Glomerular endothelial cell (primary cell): ENCODE measurements at regions not wholly inside any gene's neighbourhood (a gene's known extent, or its start where the extent isn't known, plus 50 kb on each side); places are given as distances from the start of the nearest gene placed in this dataset.
"Not testable (repeated sequence)": the region's sequence is repeated elsewhere in the genome, so short reads cannot be mapped to it uniquely, and the experiment has no call there.

Experiments used
- DNase-seq: peaks from one replicate; pipeline ENCODE4 v3.0.0-alpha.2; 2011; ENCODE audit warnings: low read depth, low spot score; ENCODE audit errors: extremely low read depth

- no peak for DNase-seq
Observed at GRCh38 chr9:31715250-31715649, 669.2 kb upstream of the ACO1 start.

DNA sequence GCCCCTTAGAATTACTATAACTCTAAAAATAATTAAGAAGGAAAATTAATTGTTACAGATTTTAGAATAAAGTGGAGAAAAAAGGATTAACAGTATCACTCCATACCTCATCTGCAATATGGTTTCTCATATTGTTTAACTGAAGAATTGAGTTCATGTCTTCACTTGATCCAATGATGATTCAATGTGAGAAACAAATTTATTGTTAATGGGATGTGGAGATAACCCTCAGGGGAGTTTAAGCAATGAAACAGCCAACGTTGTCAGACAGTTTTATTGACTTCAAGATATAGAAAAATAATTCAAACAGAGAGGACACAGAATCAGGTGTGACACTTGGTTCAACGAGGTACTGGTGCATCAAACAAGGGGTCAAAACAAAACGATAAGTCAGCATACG, 665.2 kb upstream of the ACO1 start:
- DNase-seq, result no peak

DNA sequence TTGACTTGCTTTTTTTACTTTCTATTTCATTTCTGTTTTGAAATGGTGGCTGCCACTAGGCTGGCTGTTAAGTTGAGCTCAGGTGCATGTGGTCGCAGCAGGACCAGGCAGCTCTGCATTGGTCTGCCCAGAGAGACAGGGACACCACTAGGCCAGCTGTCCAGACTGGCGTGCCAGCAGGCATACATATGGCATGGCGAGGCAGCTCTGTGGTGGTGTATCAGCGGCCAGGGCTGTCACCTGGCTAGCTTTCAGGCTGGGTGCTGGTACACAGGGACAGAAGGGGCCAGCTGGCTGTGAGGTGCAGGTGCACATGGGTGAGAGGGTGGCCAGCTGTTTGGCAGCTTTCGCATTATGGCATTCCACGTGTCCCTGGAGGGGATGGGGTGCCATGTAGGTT, 654.0 kb upstream of the ACO1 start:
- no peak for DNase-seq

DNA sequence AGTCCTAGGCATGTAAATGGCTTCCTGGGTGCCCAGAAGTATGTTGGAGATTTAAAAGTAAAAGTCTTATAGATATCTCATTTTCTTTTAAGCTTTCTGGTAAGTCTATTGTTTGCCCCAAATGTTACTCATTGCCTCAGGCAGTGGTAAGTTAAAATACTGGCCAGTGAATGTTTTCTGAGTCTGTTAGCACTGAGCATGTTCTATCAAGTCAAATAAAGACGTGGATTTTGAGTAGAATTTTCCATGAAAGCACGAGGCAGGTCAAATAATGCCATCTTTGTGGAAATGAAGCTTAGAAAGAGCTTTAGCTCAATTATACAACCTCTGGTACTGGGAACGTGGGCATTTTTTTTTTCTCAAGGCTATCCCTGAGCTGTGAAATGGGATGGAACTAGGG, 651.3 kb upstream of the ACO1 start:
- no peak for DNase-seq

DNA sequence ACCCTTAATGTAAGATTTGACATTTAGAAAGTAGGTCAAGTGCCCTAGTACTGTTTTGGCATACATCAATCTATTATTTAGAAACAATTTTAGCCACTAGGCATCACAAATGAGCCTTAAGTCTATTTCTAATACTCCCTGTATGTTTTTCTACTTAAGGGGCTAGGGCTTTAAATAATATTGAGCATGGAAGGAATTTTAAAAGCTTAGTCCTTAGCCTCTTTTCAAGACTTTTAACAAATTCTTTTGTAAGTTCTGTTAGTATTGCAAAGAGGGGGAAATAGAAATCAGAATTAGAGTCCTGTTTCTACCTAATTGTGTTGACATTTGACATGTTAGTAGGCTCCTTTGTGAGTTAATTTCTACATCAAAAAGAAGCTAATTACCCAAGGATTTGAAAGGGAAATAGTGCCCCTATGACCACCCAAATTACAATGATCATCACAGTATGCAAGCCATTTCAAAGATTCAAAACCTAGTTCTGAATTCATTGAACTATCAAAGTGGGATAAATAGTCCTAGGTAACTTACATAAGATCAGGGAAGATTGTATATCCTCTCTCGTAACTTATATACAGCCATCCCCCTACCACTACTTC, 647.8 kb upstream of the ACO1 start:
- no peak for DNase-seq

DNA sequence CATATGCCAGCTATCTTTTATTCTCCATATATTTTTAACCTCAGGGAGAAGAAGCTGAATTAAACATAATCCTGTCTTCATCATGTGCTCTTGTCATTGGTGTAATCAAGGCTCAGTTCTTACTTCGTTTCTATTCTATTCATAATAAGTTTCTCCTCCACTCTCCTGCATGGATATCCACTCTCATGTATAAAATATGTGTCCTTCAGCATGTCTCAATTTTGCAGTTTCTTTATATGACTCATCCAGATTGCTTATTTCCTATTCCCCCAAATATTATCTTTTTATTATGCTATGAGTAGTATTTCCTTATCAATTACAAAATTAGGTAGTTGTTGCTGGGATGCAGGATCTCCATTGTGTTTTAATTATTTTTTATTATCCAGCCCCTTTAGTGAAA, 643.7 kb upstream of the ACO1 start:
- DNase-seq, result no peak

DNA sequence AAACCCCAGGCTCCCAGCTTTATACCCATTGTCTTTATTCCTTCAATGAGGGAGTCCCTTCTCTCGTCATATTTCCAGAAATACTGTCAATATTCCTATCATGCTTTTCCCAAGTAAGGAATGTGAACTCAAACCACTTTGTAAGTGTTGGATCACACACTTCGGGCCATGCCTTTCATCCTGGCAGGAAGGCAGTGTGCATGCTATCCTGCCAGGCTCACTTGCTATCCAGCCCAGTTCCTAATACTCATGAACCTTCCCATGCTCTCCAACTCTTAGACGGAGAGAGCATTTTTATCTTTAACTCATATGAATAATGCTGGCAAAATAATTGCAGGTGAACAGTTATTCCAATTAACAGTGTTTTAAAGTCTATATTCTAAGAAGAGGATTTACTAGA, 639.9 kb upstream of the ACO1 start:
- no peak for DNase-seq

GRCh38 chr9:31745468-31745867, 639.0 kb upstream of the ACO1 start:
- DNase-seq, result no peak

DNA sequence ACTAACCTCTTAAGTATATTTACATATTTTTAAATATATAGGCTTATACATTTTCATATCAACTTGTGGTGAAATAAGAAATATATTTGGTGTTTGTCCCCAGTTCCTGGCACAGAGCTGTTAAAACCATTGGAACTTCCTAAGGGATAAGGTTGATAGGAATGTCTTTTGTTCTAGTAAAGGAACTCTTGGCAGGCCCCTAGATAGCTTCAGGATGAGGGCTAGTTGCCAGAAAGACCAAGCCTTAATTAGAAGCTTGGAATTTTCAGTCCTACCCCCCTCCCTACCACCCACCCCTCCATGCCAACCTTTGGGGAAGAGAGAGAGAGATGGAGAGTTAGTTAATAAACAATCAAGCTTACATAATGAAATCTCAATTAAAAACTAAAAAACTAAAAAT, 638.6 kb upstream of the ACO1 start:
- no peak for DNase-seq

GRCh38 chr9:31753756-31754155, 630.7 kb upstream of the ACO1 start:
- DNase-seq, result no peak

DNA sequence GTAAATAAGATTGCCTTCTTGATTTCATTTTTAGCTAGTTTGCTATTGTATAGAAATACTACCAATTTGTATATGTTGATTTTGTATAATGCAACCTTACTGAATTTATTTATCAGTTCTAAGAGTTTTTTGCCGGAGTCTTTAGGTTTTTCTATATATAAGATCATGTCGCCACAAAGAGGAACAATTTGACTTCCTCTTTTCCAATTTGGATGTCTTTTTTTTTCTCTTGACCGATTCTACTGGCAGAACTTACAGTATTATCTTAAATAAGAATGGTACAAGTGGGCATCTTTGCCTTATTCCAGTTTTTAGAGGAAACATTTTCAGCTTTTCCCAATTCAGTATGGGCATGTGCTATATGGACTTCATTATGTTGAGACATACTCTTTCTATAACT, 624.7 kb upstream of the ACO1 start:
- DNase-seq, result no peak

DNA sequence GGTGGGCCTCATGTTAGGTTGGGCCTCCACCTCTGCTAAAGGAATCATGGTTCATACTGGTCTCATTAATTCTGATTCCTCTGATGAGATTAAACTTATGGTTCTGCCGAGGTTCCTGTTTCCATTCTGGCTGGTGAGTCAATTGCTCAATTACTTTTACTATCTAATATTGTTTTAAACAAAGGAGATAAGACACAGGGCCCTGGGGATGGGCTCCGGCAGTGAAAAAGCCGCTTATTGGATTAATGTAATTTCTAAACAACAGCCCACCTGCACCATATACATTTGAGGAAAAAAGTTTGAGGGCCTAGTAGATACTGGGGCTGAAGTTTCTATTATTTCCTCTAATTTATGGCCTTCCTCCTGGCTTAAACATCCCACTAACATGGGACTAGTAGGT, 610.4 kb upstream of the ACO1 start:
- not testable (repeated sequence) for DNase-seq

GRCh38 chr9:31774571-31774970, 609.9 kb upstream of the ACO1 start:
- no peak for DNase-seq

DNA sequence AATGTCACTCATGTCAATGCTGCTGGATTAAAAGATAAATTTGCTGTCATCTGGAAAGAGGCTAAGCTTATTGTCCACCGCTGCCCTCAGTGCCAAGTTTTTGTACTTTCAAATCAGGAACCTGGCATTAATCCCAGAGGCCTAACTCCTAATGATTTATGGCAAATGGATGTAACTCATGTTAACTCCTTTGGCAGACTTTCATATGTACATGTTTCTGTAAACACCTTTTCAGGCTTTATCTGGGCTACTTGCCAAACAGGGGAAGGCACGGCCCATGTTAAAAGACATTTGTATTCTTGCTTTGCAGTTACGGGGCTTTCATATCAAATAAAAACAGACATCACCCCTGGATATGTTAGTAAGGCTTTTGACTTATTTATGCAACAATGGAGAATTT, 608.0 kb upstream of the ACO1 start:
- no peak for DNase-seq

- no peak for DNase-seq
Observed at GRCh38 chr9:31783491-31783890, 601.0 kb upstream of the ACO1 start.

DNA sequence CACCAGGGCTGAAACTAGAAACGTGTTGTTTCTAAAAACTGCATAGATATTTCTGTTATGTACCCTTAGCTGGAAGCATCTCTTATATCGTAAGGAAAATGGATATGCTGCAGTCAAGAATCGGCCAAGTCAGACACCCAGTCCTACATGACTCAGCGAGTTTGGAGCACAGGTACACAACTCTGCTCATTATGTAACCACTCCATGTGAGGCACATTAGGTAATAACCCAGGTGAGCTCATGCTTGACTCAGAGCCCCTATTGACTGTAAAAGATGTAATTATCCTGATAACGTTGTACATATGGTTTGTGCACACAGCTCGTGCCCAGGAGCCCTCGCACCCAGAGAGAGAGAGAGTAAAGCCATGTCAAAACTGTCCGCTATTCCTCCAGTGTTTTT, 593.7 kb upstream of the ACO1 start:
- no peak for DNase-seq

DNA sequence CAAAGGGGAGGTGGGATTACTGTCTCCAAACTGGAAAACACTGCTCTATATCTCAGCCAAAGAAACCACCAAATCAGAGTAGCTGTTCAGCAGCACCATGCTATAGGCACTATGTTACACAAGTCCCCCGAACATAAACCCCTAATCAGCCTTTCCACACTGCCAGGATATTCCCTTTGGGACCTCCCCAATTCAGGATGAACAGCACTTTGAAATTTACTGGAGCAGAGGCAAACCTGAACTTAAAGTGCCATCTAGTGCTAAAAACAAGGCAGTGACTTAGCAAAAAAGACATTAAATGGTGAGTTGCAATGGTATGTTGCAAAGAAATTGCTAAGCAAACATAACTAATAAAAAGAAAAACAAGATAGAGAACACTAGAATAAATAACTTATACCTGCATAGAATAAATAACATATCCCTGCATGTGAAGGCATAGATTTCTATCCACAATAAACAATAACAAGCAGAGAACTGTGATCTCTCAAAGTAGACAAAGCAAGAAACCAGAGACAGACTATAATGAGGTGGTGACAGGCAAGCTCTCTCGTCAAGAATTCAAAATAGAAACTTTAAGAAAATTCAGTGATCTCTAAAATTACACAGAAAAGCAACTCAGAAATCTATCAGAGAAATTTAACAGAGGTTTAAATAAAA, 584.4 kb upstream of the ACO1 start:
- no peak for DNase-seq

DNA sequence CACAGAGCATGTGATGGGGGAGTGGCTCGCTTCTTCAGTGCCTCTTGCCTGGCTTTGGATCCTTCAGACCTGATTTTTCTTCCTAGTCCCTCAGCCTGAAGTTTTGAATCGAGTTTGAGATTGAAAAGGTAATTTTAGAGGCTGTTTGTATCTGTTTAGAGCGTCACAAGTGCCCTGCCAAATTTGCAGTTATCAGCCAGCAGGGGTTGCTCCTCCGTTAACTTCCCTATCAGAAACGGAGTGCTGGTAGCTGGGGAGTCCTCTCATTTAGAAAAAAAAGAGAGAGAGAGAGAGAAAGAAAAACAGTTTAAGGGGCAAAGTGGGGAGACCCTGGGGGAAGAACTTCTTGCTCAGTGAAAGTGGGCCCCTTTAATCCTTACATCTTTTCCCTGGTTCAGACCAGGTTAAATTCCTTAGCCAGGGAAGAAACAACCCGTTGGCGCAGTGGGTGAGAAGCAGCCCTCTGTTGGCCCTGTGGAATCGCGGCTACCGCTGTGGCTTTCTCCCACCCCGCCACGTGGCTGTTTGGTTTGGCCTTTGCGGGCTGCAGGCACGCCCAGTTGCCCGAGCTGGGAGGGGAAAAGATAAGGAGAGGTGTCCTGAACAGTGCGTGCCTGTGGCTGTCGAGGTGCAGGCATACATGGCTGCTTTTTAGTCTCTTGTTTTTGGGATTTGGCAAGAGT, 576.7 kb upstream of the ACO1 start:
- DNase-seq, result no peak

- no peak for DNase-seq
Observed at GRCh38 chr9:31808766-31809165, 575.7 kb upstream of the ACO1 start.

GRCh38 chr9:31820426-31820825, 564.0 kb upstream of the ACO1 start:
- DNase-seq, result no peak

GRCh38 chr9:31821583-31821982, 562.9 kb upstream of the ACO1 start:
- DNase-seq, result no peak

- no peak for DNase-seq
Observed at GRCh38 chr9:31823365-31823764, 561.1 kb upstream of the ACO1 start.
